Panc1 (cell line): ENCODE measurements at regions not wholly inside any gene's neighbourhood (a gene's known extent, or its start where the extent isn't known, plus 50 kb on each side); places are given as distances from the start of the nearest gene placed in this dataset.
A peak's percentile ranks its signal among the peaks of the same experiment; 100 is the strongest.

Experiments used
- ATAC-seq: fragments of 200-7000 bp; cut with Tn5 transposase; 2 replicates; pipeline ENCODE4 v1.9.1; 2020; ENCODE audit warnings: mild to moderate bottlenecking, moderate library complexity
- BruUV-seq: library from RNA; stranded (reverse); fragments of 400-500 nt; replicated peaks from 2 replicates; lab custom pipeline; 2021; lab: Mats Ljungman, UMichigan
- CTCF ChIA-PET: fragments of 300-600 bp; sonication (Branson Sonifier 250); formaldehyde crosslinking; loops from one replicate; lab custom pipeline; 2022; ENCODE audit warnings: antibody characterized with exemption; lab: Charles Lee
- POLR2A ChIA-PET: fragments of 300-600 bp; sonication (Branson Sonifier 250); formaldehyde crosslinking; loops from one replicate; lab custom pipeline; 2022; ENCODE audit warnings: antibody characterized with exemption; lab: Charles Lee
- DNase-seq: peaks from one replicate; pipeline ENCODE4 v3.0.0-alpha.2; 2010; ENCODE audit warnings: low read depth, low spot score
- H3K27ac ChIP-seq: 2 replicates; pipeline ENCODE4 v1.5.1; 2011; ENCODE audit warnings: mild to moderate bottlenecking, low read length, inconsistent platforms
- H3K27me3 ChIP-seq: fragments of 200-500 bp; sonication (Bioruptor generic); 2 replicates; pipeline ENCODE4 v1.6.0; 2014; ENCODE audit warnings: low read length, inconsistent platforms; ENCODE audit not compliant: control insufficient read depth, insufficient read depth
- H3K36me3 ChIP-seq: fragments of 200-500 bp; sonication (Bioruptor generic); 2 replicates; pipeline ENCODE4 v1.5.1; 2014; ENCODE audit warnings: inconsistent platforms, mild to moderate bottlenecking, low read length, moderate library complexity; ENCODE audit not compliant: control insufficient read depth, insufficient read depth
- H3K4me1 ChIP-seq: 2 replicates; pipeline ENCODE4 v1.5.1; 2011; ENCODE audit warnings: inconsistent platforms, mild to moderate bottlenecking, low read length, moderate library complexity; ENCODE audit not compliant: control insufficient read depth, insufficient read depth
- H3K4me3 ChIP-seq, 2 experiments: 2 replicates each; pipeline ENCODE4 v1.5.1; 2011 to 2012; ENCODE audit warnings: low read depth in 2 of 2, low read length in 2 of 2, mild to moderate bottlenecking in 2 of 2, inconsistent platforms in 1 of 2, moderate library complexity in 1 of 2
- H3K9me3 ChIP-seq: fragments of 200-500 bp; sonication (Bioruptor generic); 2 replicates; pipeline ENCODE4 v1.5.1; 2014; ENCODE audit warnings: low read depth, mild to moderate bottlenecking, inconsistent platforms, low read length, moderate library complexity; ENCODE audit not compliant: control insufficient read depth, insufficient read depth
- POLR2AphosphoS5 ChIP-seq: IDR thresholded peaks from 2 replicates; pipeline ENCODE4 v1.6.1; 2012; ENCODE audit warnings: mild to moderate bottlenecking, low read depth, low read length, moderate library complexity
- SIN3A ChIP-seq: IDR thresholded peaks from 2 replicates; pipeline ENCODE4 v1.6.1; 2012; ENCODE audit warnings: low read depth, mild to moderate bottlenecking, low read length, moderate library complexity, borderline replicate concordance; ENCODE audit not compliant: insufficient read depth
- TCF7L2 ChIP-seq: IDR thresholded peaks from 2 replicates; pipeline ENCODE4 v1.6.1; 2011; ENCODE audit warnings: mild to moderate bottlenecking, low read depth, low read length, inconsistent platforms
- in situ Hi-C: cut with HindIII; loops from 2 replicates; pipeline ENCODE4 v1.10.0; 2016; ENCODE audit warnings: low sequenced_read_pairs, low pct_unique_long_range_greater_than_20kb
- intact Hi-C: fragments of 100-400 bp; cut with micrococcal nuclease; formaldehyde crosslinking; loops from one replicate; pipeline ENCODE4 v1.10.0; 2022; ENCODE audit not compliant: unreplicated experiment
- TF ChIP-seq, protein P1 (sequence below): fragments of 450-650 bp; IDR thresholded peaks from 2 replicates; pipeline ENCODE4 v1.5.1; 2017; ENCODE audit warnings: mild to moderate bottlenecking
- TF ChIP-seq, protein P2 (sequence below), 2 experiments: IDR thresholded peaks; 2 replicates each; pipeline ENCODE4 v1.6.1; 2011 to 2012; ENCODE audit warnings: low read depth in 2 of 2, control low read depth in 1 of 2, low read length in 1 of 2, mild to moderate bottlenecking in 1 of 2, moderate library complexity in 1 of 2; ENCODE audit not compliant: insufficient read depth in 1 of 2

DNA sequence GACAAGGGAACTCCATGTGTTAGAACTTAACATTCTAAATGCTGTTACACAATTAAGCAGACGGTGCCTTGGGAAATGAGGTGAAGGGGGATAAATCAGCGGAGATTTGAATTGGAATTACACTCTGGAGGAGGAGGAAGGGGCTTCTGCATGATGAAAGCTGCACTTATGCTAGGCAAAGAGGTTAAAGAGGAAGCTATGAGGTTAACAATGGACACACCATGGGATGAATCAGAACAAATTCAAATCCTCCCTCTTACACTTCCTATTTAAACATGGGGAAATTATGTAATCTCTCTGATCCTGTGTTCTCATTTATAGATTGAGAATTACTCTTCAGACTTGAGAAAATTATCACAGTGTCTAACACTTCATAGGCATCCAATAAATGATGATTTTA lies 121.5 kb upstream of the SIX2 start:
- no TSS peak for BruUV-seq
- Histone ChIP-seq H3K4me1 (no peaks in the 10 kb centered on the region), H3K27ac (no peak overlapping the region), H3K27me3 (peaks cover 7% of the 10 kb centered on the region; the same call in 1 of the 2 replicates), H3K36me3 (no peaks in the 10 kb centered on the region), H3K9me3 (no peaks in the 10 kb centered on the region), H3K4me3 (no peak overlapping the region)
- TF ChIP-seq SIN3A = no peak
- TF ChIP-seq, protein P1, sequence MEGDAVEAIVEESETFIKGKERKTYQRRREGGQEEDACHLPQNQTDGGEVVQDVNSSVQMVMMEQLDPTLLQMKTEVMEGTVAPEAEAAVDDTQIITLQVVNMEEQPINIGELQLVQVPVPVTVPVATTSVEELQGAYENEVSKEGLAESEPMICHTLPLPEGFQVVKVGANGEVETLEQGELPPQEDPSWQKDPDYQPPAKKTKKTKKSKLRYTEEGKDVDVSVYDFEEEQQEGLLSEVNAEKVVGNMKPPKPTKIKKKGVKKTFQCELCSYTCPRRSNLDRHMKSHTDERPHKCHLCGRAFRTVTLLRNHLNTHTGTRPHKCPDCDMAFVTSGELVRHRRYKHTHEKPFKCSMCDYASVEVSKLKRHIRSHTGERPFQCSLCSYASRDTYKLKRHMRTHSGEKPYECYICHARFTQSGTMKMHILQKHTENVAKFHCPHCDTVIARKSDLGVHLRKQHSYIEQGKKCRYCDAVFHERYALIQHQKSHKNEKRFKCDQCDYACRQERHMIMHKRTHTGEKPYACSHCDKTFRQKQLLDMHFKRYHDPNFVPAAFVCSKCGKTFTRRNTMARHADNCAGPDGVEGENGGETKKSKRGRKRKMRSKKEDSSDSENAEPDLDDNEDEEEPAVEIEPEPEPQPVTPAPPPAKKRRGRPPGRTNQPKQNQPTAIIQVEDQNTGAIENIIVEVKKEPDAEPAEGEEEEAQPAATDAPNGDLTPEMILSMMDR = no peak
- TF ChIP-seq POLR2AphosphoS5 = no peak
- TF ChIP-seq TCF7L2 = no peak
- TF ChIP-seq, protein P2, sequence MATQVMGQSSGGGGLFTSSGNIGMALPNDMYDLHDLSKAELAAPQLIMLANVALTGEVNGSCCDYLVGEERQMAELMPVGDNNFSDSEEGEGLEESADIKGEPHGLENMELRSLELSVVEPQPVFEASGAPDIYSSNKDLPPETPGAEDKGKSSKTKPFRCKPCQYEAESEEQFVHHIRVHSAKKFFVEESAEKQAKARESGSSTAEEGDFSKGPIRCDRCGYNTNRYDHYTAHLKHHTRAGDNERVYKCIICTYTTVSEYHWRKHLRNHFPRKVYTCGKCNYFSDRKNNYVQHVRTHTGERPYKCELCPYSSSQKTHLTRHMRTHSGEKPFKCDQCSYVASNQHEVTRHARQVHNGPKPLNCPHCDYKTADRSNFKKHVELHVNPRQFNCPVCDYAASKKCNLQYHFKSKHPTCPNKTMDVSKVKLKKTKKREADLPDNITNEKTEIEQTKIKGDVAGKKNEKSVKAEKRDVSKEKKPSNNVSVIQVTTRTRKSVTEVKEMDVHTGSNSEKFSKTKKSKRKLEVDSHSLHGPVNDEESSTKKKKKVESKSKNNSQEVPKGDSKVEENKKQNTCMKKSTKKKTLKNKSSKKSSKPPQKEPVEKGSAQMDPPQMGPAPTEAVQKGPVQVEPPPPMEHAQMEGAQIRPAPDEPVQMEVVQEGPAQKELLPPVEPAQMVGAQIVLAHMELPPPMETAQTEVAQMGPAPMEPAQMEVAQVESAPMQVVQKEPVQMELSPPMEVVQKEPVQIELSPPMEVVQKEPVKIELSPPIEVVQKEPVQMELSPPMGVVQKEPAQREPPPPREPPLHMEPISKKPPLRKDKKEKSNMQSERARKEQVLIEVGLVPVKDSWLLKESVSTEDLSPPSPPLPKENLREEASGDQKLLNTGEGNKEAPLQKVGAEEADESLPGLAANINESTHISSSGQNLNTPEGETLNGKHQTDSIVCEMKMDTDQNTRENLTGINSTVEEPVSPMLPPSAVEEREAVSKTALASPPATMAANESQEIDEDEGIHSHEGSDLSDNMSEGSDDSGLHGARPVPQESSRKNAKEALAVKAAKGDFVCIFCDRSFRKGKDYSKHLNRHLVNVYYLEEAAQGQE (IDR thresholded peaks at IDR 0.05; ENCODE audit: insufficient read depth in 1 of 2, low read depth in 2 of 2, low read length in 1 of 2) = no peak
- no peak for DNase-seq
- CTCF ChIA-PET = no interaction called here
- intact Hi-C loops = no loop called here
- ATAC-seq = no peak
- in situ Hi-C loops = no loop called here
- POLR2A ChIA-PET = no interaction called here

GRCh38 chr2:45128580-45128997 lies 119.3 kb upstream of the SIX2 start:
- Histone ChIP-seq H3K27me3 (peaks cover 7% of the 10 kb centered on the region; the same call in 1 of the 2 replicates), H3K4me1 (no peaks in the 10 kb centered on the region), H3K36me3 (no peaks in the 10 kb centered on the region), H3K4me3 (no peak overlapping the region), H3K27ac (no peak overlapping the region), H3K9me3 (no peaks in the 10 kb centered on the region)
- TF ChIP-seq POLR2AphosphoS5 = no peak
- no peak for TF ChIP-seq SIN3A
- no peak for TF ChIP-seq TCF7L2
- TF ChIP-seq, protein P1 = no peak
- TF ChIP-seq, protein P2 (IDR thresholded peaks at IDR 0.05; ENCODE audit: insufficient read depth in 1 of 2, low read depth in 2 of 2, low read length in 1 of 2) = no peak
- no TSS peak for BruUV-seq
- ATAC-seq (no peak), DNase-seq (peak; percentile 36)
- POLR2A ChIA-PET = no interaction called here
- CTCF ChIA-PET = interaction anchor here (0.6 kb wide), 1 partner anchor 10 kb away, joined by 4 read pairs; no protein-coding TSS in a partner anchor
- in situ Hi-C loops = no loop called here
- intact Hi-C loops = no loop called here
